ENCODE measurements at regions not wholly inside any gene's neighbourhood (a gene's known extent, or its start where the extent isn't known, plus 50 kb on each side); places are given as distances from the start of the nearest gene placed in this dataset.

DNA sequence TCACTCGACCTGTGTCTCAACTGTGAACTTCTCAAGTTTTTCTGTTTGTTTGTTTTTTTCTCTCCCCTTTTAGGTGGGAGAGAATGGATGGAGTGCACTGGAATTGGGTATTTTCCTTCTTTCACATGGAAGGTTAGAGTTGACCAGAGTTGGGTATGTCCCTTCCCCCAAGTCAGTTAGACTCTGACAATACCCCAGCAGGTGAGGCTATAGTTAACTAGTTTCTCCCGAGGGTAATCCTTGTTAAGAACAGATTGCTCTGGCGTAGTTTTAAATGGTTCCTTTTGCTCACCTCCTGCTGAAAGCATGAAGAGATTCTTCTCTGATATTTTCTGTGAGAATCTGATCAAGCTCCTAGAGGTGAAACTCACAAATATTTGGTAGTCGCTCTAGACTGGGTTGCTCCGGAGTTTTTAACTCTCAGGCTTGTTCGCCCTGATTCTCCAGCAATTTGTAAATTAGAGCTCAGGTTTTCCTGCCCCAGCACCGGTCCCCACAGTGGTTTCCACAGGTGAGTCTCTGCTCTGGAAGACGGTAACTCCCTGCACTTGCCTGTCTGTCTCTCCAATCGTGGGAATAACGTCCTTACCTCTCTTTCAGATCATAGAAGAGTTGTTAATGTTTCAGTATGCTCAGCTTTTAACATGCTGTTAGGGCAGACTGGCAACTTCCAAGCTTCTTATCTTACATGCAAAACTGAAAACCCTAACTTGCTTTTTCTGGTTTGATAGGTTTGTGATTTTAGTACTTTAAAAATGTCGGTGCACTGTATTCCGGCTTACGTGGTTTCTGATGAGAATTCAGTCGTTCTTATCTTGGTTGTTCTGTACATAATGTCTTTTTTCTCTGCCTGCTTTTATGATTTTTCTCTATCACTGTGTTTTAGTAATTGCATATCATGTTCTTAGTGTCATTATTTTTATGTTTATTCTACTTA lies 111.2 kb upstream of the HIVEP1 start:
- peaks cover 17% of the 10 kb centered on the region for H3K9me3 Mint-ChIP-seq (ENCODE audit: low read depth)
- H3K4me3 Mint-ChIP-seq (ENCODE audit: unreplicated experiment), result no peak overlapping the region
- TF ChIP-seq, protein P1, sequence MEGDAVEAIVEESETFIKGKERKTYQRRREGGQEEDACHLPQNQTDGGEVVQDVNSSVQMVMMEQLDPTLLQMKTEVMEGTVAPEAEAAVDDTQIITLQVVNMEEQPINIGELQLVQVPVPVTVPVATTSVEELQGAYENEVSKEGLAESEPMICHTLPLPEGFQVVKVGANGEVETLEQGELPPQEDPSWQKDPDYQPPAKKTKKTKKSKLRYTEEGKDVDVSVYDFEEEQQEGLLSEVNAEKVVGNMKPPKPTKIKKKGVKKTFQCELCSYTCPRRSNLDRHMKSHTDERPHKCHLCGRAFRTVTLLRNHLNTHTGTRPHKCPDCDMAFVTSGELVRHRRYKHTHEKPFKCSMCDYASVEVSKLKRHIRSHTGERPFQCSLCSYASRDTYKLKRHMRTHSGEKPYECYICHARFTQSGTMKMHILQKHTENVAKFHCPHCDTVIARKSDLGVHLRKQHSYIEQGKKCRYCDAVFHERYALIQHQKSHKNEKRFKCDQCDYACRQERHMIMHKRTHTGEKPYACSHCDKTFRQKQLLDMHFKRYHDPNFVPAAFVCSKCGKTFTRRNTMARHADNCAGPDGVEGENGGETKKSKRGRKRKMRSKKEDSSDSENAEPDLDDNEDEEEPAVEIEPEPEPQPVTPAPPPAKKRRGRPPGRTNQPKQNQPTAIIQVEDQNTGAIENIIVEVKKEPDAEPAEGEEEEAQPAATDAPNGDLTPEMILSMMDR (IDR thresholded peaks at IDR 0.05), result no peak
- H3K27ac Mint-ChIP-seq (ENCODE audit: unreplicated experiment), result no peak overlapping the region
- H3K36me3 Mint-ChIP-seq (ENCODE audit: low read depth), result peaks cover 9% of the 10 kb centered on the region
- no peaks in the 10 kb centered on the region for H3K27me3 Mint-ChIP-seq (ENCODE audit: low read depth)
- H3K4me1 Mint-ChIP-seq (ENCODE audit: low read depth), result peaks cover 7% of the 10 kb centered on the region
- DNase-seq (ENCODE audit: low spot score), result no peak

DNA sequence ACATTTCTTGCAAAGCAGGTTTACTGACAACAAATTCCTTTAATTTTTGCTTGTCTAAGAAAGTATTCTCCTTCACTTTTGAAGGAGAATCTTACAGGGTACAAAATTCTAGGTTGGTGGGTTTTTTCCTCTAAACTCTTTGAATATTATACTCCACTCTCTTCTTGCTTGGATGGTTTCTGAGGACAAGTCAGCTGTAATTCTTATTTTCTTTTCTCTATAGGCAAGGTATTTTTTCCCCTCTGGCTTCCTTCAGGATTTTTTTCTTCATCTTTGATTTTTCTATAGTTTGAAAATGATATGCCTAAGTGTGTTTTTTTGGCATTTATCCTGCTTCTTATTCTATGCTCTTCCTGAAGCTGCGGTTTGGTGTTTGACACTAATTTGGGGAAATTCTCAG lies 112.5 kb upstream of the HIVEP1 start:
- Mint-ChIP-seq H3K9me3 (ENCODE audit: low read depth) (peaks cover 21% of the 10 kb centered on the region), H3K36me3 (ENCODE audit: low read depth) (peaks cover 11% of the 10 kb centered on the region), H3K4me1 (ENCODE audit: low read depth) (peaks cover 7% of the 10 kb centered on the region), H3K4me3 (ENCODE audit: unreplicated experiment) (no peak overlapping the region), H3K27me3 (ENCODE audit: low read depth) (no peaks in the 10 kb centered on the region), H3K27ac (ENCODE audit: unreplicated experiment) (no peak overlapping the region)
- TF ChIP-seq, protein P1 (IDR thresholded peaks at IDR 0.05), result no peak
- DNase-seq (ENCODE audit: low spot score), result no peak

DNA sequence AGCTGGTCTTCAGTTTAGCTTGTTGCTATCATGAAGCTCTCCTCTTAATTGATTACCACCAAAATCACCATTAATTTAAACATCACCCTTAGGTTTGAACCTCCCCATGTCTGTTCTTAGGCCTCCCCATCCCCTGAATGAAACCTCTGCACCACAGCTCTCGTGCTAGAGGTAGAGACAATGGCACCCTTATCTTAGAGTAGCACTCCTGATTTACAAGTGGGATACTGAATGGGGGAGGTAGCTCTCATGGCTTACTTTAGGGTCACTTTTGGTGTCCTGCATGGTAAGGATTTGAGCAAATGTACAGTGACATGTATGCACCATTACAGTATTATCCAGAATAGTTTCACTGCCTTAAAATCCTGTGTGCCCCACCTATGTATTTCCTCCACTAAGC lies 115.6 kb upstream of the ADTRP start:
- peaks cover 5% of the 10 kb centered on the region for H3K36me3 Mint-ChIP-seq (ENCODE audit: low read depth)
- H3K4me1 Mint-ChIP-seq (ENCODE audit: low read depth), result peaks cover 9% of the 10 kb centered on the region
- TF ChIP-seq, protein P1 (IDR thresholded peaks at IDR 0.05), result no peak
- no peaks in the 10 kb centered on the region for H3K27me3 Mint-ChIP-seq (ENCODE audit: low read depth)
- peaks cover 16% of the 10 kb centered on the region for H3K9me3 Mint-ChIP-seq (ENCODE audit: low read depth)
- H3K27ac Mint-ChIP-seq (ENCODE audit: unreplicated experiment), result no peak overlapping the region
- no peak for DNase-seq (ENCODE audit: low spot score)
- H3K4me3 Mint-ChIP-seq (ENCODE audit: unreplicated experiment), result no peak overlapping the region

DNA sequence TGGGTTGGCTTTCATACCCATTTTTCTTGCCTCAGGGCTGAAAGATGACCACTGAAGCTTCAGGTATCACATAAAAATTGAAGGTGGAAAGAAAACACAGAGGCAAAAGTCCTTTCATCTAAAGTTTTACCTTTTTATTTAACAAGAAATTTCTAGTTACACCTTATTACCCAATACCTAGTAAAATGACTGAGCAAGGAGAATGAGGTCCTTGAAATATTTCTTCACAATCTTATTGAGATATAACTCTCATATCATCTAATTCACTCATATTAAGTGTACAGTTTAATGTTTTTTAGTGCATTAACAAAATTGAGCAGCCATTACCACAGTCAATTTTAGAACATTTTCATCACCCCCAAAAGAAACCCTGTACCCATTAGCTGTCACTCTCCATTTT lies 112.9 kb upstream of the ADTRP start:
- TF ChIP-seq, protein P1 (IDR thresholded peaks at IDR 0.05), result no peak
- H3K4me3 Mint-ChIP-seq (ENCODE audit: unreplicated experiment), result no peak overlapping the region
- no peak overlapping the region for H3K27ac Mint-ChIP-seq (ENCODE audit: unreplicated experiment)
- DNase-seq (ENCODE audit: low spot score), result no peak
- peaks cover 10% of the 10 kb centered on the region for H3K4me1 Mint-ChIP-seq (ENCODE audit: low read depth)
- no peaks in the 10 kb centered on the region for H3K27me3 Mint-ChIP-seq (ENCODE audit: low read depth)
- peaks cover 5% of the 10 kb centered on the region for H3K36me3 Mint-ChIP-seq (ENCODE audit: low read depth)
- H3K9me3 Mint-ChIP-seq (ENCODE audit: low read depth), result peaks cover 13% of the 10 kb centered on the region

DNA sequence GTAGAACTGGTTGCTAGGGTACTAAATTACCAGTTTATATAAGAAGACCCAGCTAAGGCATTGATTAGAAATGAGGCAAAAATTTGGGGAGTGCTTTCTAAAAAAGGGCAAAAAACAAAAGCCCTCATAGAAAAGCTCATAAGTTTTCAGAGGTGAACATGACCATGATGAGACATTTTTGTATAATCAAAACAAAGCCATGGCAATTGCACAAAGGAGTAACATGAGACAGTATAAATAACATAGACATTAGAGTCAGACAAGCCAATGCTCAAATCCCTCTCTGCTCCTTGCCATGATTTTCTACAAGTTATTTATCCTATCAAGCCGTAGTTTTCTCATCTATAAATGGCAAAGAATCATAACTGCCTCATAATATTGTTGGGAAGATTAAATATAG lies 112.2 kb upstream of the ADTRP start:
- no peaks in the 10 kb centered on the region for H3K27me3 Mint-ChIP-seq (ENCODE audit: low read depth)

More for the DNA sequence above, 112.2 kb upstream of the ADTRP start:
- TF ChIP-seq, protein P1 (IDR thresholded peaks at IDR 0.05), result no peak
- H3K4me1 Mint-ChIP-seq (ENCODE audit: low read depth), result peaks cover 17% of the 10 kb centered on the region
- peaks cover 2% of the 10 kb centered on the region for H3K36me3 Mint-ChIP-seq (ENCODE audit: low read depth)
- no peak overlapping the region for H3K4me3 Mint-ChIP-seq (ENCODE audit: unreplicated experiment)
- peaks cover 8% of the 10 kb centered on the region for H3K9me3 Mint-ChIP-seq (ENCODE audit: low read depth)
- peak overlapping the region; percentile 56 for H3K27ac Mint-ChIP-seq (ENCODE audit: unreplicated experiment)
- DNase-seq (ENCODE audit: low spot score), result no peak

Data from chondrocyte (in vitro differentiated cells).